H9 (cell line): ENCODE measurements at regions not wholly inside any gene's neighbourhood (a gene's known extent, or its start where the extent isn't known, plus 50 kb on each side); places are given as distances from the start of the nearest gene placed in this dataset.

Experiments used
- DNase-seq: peaks from one replicate; pipeline ENCODE4 v3.0.0-alpha.2; 2017
- H2AFZ ChIP-seq: one replicate; pipeline ENCODE4 v1.6.1; 2013; ENCODE audit warnings: mild to moderate bottlenecking, low read length, control low read depth, moderate library complexity
- H2AK5ac ChIP-seq: 2 replicates; pipeline ENCODE4 v1.6.1; 2013; ENCODE audit warnings: low read length, control low read depth, mixed read lengths; ENCODE audit not compliant: insufficient read length
- H2BK120ac ChIP-seq: one replicate; pipeline ENCODE4 v1.6.1; 2013; ENCODE audit warnings: low read depth, mild to moderate bottlenecking, low read length, control low read depth, inconsistent platforms; ENCODE audit not compliant: poor library complexity, severe bottlenecking
- H2BK12ac ChIP-seq: 2 replicates; pipeline ENCODE4 v1.6.1; 2013; ENCODE audit warnings: low read length, control low read depth, mixed read lengths, low read depth; ENCODE audit not compliant: insufficient read length
- H2BK15ac ChIP-seq: 2 replicates; pipeline ENCODE4 v1.6.1; 2013; ENCODE audit warnings: low read depth, low read length, control low read depth
- H2BK20ac ChIP-seq: one replicate; pipeline ENCODE4 v1.6.1; 2013; ENCODE audit warnings: low read depth, mild to moderate bottlenecking, low read length, control low read depth, inconsistent platforms; ENCODE audit not compliant: poor library complexity, severe bottlenecking
- H2BK5ac ChIP-seq: 2 replicates; pipeline ENCODE4 v1.6.1; 2013; ENCODE audit warnings: low read length, control low read depth, mixed read lengths; ENCODE audit not compliant: insufficient read length
- H3K14ac ChIP-seq: 2 replicates; pipeline ENCODE4 v1.6.1; 2013; ENCODE audit warnings: low read length, control low read depth; ENCODE audit not compliant: insufficient read depth
- H3K18ac ChIP-seq: 2 replicates; pipeline ENCODE4 v1.6.1; 2013; ENCODE audit warnings: low read depth, mild to moderate bottlenecking, mixed read lengths, low read length, control low read depth; ENCODE audit not compliant: insufficient read length
- H3K23ac ChIP-seq: 2 replicates; pipeline ENCODE4 v1.6.1; 2013; ENCODE audit warnings: low read length, control low read depth, mixed read lengths, low read depth; ENCODE audit not compliant: insufficient read length
- H3K23me2 ChIP-seq: 2 replicates; pipeline ENCODE4 v1.6.1; 2013; ENCODE audit warnings: low read depth, mild to moderate bottlenecking, mixed read lengths, low read length, control low read depth; ENCODE audit not compliant: insufficient read length, poor library complexity, severe bottlenecking
- H3K27ac ChIP-seq: 2 replicates; pipeline ENCODE4 v1.5.1; 2013; ENCODE audit warnings: low read length, control low read depth, mixed read lengths, low read depth; ENCODE audit not compliant: insufficient read length
- H3K27me3 ChIP-seq: 2 replicates; pipeline ENCODE4 v1.6.1; 2013; ENCODE audit warnings: low read length, control low read depth, inconsistent platforms; ENCODE audit not compliant: insufficient read depth
- H3K4ac ChIP-seq: 2 replicates; pipeline ENCODE4 v1.6.1; 2013; ENCODE audit warnings: low read depth, mild to moderate bottlenecking, control low read depth, inconsistent platforms, low read length, moderate library complexity
- H3K4me1 ChIP-seq: 2 replicates; pipeline ENCODE4 v1.6.1; 2013; ENCODE audit warnings: low read length, control low read depth, inconsistent platforms; ENCODE audit not compliant: insufficient read depth
- H3K4me2 ChIP-seq: 2 replicates; pipeline ENCODE4 v1.6.1; 2013; ENCODE audit warnings: low read length, control low read depth, mixed read lengths; ENCODE audit not compliant: insufficient read length, insufficient read depth
- H3K56ac ChIP-seq: 2 replicates; pipeline ENCODE4 v1.6.1; 2013; ENCODE audit warnings: low read depth, mild to moderate bottlenecking, mixed read lengths, low read length, control low read depth; ENCODE audit not compliant: insufficient read length
- H3K79me1 ChIP-seq: 2 replicates; pipeline ENCODE4 v1.6.1; 2013; ENCODE audit warnings: low read depth, mild to moderate bottlenecking, moderate library complexity, low read length, control low read depth, inconsistent platforms; ENCODE audit not compliant: insufficient read depth, poor library complexity, severe bottlenecking
- H3K79me2 ChIP-seq: 2 replicates; pipeline ENCODE4 v1.6.1; 2013; ENCODE audit warnings: low read length, control low read depth, inconsistent platforms; ENCODE audit not compliant: insufficient read depth
- H3K9ac ChIP-seq: 2 replicates; pipeline ENCODE4 v1.6.1; 2013; ENCODE audit warnings: low read length, control low read depth, mixed read lengths; ENCODE audit not compliant: insufficient read length; ENCODE audit errors: extremely low read depth
- H3K9me3 ChIP-seq: one replicate; pipeline ENCODE4 v1.6.1; 2013; ENCODE audit warnings: low read depth, low read length, inconsistent platforms; ENCODE audit not compliant: control insufficient read depth
- H3T11ph ChIP-seq: one replicate; pipeline ENCODE4 v1.6.1; 2013; ENCODE audit warnings: mild to moderate bottlenecking, low read length, control low read depth, inconsistent platforms
- H4K20me1 ChIP-seq: one replicate; pipeline ENCODE4 v1.6.1; 2013; ENCODE audit not compliant: control insufficient read depth, insufficient read length, insufficient read depth
- H4K5ac ChIP-seq: 2 replicates; pipeline ENCODE4 v1.6.1; 2013; ENCODE audit warnings: low read depth, mild to moderate bottlenecking, mixed read lengths, low read length, control low read depth; ENCODE audit not compliant: insufficient read length
- H4K8ac ChIP-seq: replicated peaks from 2 replicates; pipeline ENCODE4 v1.6.1; 2013; ENCODE audit warnings: low read length, control low read depth, mixed read lengths, low read depth; ENCODE audit not compliant: insufficient read length
- H4K91ac ChIP-seq: 2 replicates; pipeline ENCODE4 v1.6.1; 2013; ENCODE audit warnings: low read depth, mild to moderate bottlenecking, moderate library complexity, mixed read lengths, low read length, control low read depth; ENCODE audit not compliant: insufficient read length
- H3K27ac Mint-ChIP-seq, 3 experiments: 2 replicates in 2 of 3; 3 replicates in 1 of 3; pipeline ENCODE4 v1.8.0; 2020 to 2021; ENCODE audit warnings: mixed read lengths in 3 of 3, mild to moderate bottlenecking in 1 of 3, moderate library complexity in 1 of 3
- H3K27me3 Mint-ChIP-seq: 2 replicates; pipeline ENCODE4 v1.8.0; 2021; ENCODE audit warnings: low read depth, mild to moderate bottlenecking, moderate library complexity, mixed read lengths
- H3K36me3 Mint-ChIP-seq, 3 experiments: 2 replicates in 2 of 3; 3 replicates in 1 of 3; pipeline ENCODE4 v1.8.0; 2020 to 2021; ENCODE audit warnings: low read depth in 3 of 3, mixed read lengths in 3 of 3; ENCODE audit not compliant: insufficient read depth in 1 of 3
- H3K4me1 Mint-ChIP-seq, 2 experiments: 2 replicates each; pipeline ENCODE4 v1.8.0; 2020; ENCODE audit warnings: mixed read lengths in 2 of 2
- H3K4me3 Mint-ChIP-seq, 2 experiments: 2 replicates in 1 of 2; 3 replicates in 1 of 2; pipeline ENCODE4 v1.8.0; 2020 to 2021; ENCODE audit warnings: mild to moderate bottlenecking in 2 of 2, mixed read lengths in 2 of 2, moderate library complexity in 1 of 2
- H3K9me3 Mint-ChIP-seq, 2 experiments: 2 replicates in 1 of 2; 3 replicates in 1 of 2; pipeline ENCODE4 v1.8.0; 2020; ENCODE audit warnings: mild to moderate bottlenecking in 2 of 2, mixed read lengths in 2 of 2, moderate library complexity in 1 of 2
- CTCF ChIP-seq: fragments of 200-600 bp; sonication (generic); conservative IDR thresholded peaks from 3 replicates; pipeline ENCODE4 v1.8.0; 2021; ENCODE audit warnings: antibody characterized with exemption, mild to moderate bottlenecking
- whole genome bisulfite sequencing: extraction: QIAGEN DNeasy Blood & Tissue Kit; methylation state at CpG from one replicate; pipeline ENCODE4 v1.1.7; 2013; ENCODE audit warnings: missing lambda C conversion rate, low lambda C conversion rate, mixed read lengths; ENCODE audit not compliant: insufficient read length; ENCODE audit errors: extremely low coverage; 5-methylcytosine and 5-hydroxymethylcytosine counted together

GRCh38 chrX:6701085-6701484 is 166.2 kb upstream of the VCX3A start:
- Mint-ChIP-seq H3K9me3 (peaks cover 5 to 9% of the 10 kb centered on the region in 2 experiments; a peak in 4 of 5 replicates), H3K27me3 (no peaks in the 10 kb centered on the region), H3K27ac (0 out of 7 replicates have a peak overlapping the region, but pooled peaks of 1 of the 3 experiments have one; percentile 14), H3K4me1 (peaks cover 14 to 17% of the 10 kb centered on the region in 2 experiments), H3K36me3 (peaks cover 5 to 17% (median 8%) of the 10 kb centered on the region in 3 experiments; a peak in 5 of 7 replicates), H3K4me3 (no peak overlapping the region)
- Histone ChIP-seq H2BK15ac (no peak overlapping the region), H4K91ac (no peak overlapping the region), H2BK120ac (no peak overlapping the region), H2BK12ac (no peak overlapping the region), H3K23me2 (no peaks in the 10 kb centered on the region), H3K27ac (no peak overlapping the region), H4K5ac (no peak overlapping the region), H3K18ac (no peak overlapping the region), H3K9me3 (peaks cover 3% of the 10 kb centered on the region), H3K14ac (no peak overlapping the region), H2AFZ (no peak overlapping the region), H3K56ac (no peak overlapping the region), H3K27me3 (no peaks in the 10 kb centered on the region), H2BK20ac (no peak overlapping the region), H4K20me1 (no peaks in the 10 kb centered on the region), H3K4me2 (no peak overlapping the region), H4K8ac (no peak overlapping the region), H3K4me1 (no peaks in the 10 kb centered on the region), H3K23ac (no peak overlapping the region), H2AK5ac (no peak overlapping the region), H3K4ac (no peak overlapping the region), H3T11ph (no peak overlapping the region), H3K9ac (no peak overlapping the region), H3K79me1 (no peaks in the 10 kb centered on the region), H2BK5ac (no peak overlapping the region), H3K79me2 (no peaks in the 10 kb centered on the region)
- WGBS = no CpG with 5 or more reads among the region's 4 CpGs
- no peak for DNase-seq
- TF ChIP-seq CTCF = no peak
